H9 (cell line): ENCODE measurements at regions not wholly inside any gene's neighbourhood (a gene's known extent, or its start where the extent isn't known, plus 50 kb on each side); places are given as distances from the start of the nearest gene placed in this dataset.

ENCODE experiments used
- DNase-seq: peaks from one replicate; pipeline ENCODE4 v3.0.0-alpha.2; 2017
- H2AFZ ChIP-seq: one replicate; pipeline ENCODE4 v1.6.1; 2013; ENCODE audit warnings: mild to moderate bottlenecking, low read length, control low read depth, moderate library complexity
- H2AK5ac ChIP-seq: 2 replicates; pipeline ENCODE4 v1.6.1; 2013; ENCODE audit warnings: low read length, control low read depth, mixed read lengths; ENCODE audit not compliant: insufficient read length
- H2BK120ac ChIP-seq: one replicate; pipeline ENCODE4 v1.6.1; 2013; ENCODE audit warnings: low read depth, mild to moderate bottlenecking, low read length, control low read depth, inconsistent platforms; ENCODE audit not compliant: poor library complexity, severe bottlenecking
- H2BK12ac ChIP-seq: 2 replicates; pipeline ENCODE4 v1.6.1; 2013; ENCODE audit warnings: low read length, control low read depth, mixed read lengths, low read depth; ENCODE audit not compliant: insufficient read length
- H2BK15ac ChIP-seq: 2 replicates; pipeline ENCODE4 v1.6.1; 2013; ENCODE audit warnings: low read depth, low read length, control low read depth
- H2BK20ac ChIP-seq: one replicate; pipeline ENCODE4 v1.6.1; 2013; ENCODE audit warnings: low read depth, mild to moderate bottlenecking, low read length, control low read depth, inconsistent platforms; ENCODE audit not compliant: poor library complexity, severe bottlenecking
- H2BK5ac ChIP-seq: 2 replicates; pipeline ENCODE4 v1.6.1; 2013; ENCODE audit warnings: low read length, control low read depth, mixed read lengths; ENCODE audit not compliant: insufficient read length
- H3K14ac ChIP-seq: 2 replicates; pipeline ENCODE4 v1.6.1; 2013; ENCODE audit warnings: low read length, control low read depth; ENCODE audit not compliant: insufficient read depth
- H3K18ac ChIP-seq: 2 replicates; pipeline ENCODE4 v1.6.1; 2013; ENCODE audit warnings: low read depth, mild to moderate bottlenecking, mixed read lengths, low read length, control low read depth; ENCODE audit not compliant: insufficient read length
- H3K23ac ChIP-seq: 2 replicates; pipeline ENCODE4 v1.6.1; 2013; ENCODE audit warnings: low read length, control low read depth, mixed read lengths, low read depth; ENCODE audit not compliant: insufficient read length
- H3K23me2 ChIP-seq: 2 replicates; pipeline ENCODE4 v1.6.1; 2013; ENCODE audit warnings: low read depth, mild to moderate bottlenecking, mixed read lengths, low read length, control low read depth; ENCODE audit not compliant: insufficient read length, poor library complexity, severe bottlenecking
- H3K27ac ChIP-seq: 2 replicates; pipeline ENCODE4 v1.5.1; 2013; ENCODE audit warnings: low read length, control low read depth, mixed read lengths, low read depth; ENCODE audit not compliant: insufficient read length
- H3K27me3 ChIP-seq: 2 replicates; pipeline ENCODE4 v1.6.1; 2013; ENCODE audit warnings: low read length, control low read depth, inconsistent platforms; ENCODE audit not compliant: insufficient read depth
- H3K4ac ChIP-seq: 2 replicates; pipeline ENCODE4 v1.6.1; 2013; ENCODE audit warnings: low read depth, mild to moderate bottlenecking, control low read depth, inconsistent platforms, low read length, moderate library complexity
- H3K4me1 ChIP-seq: 2 replicates; pipeline ENCODE4 v1.6.1; 2013; ENCODE audit warnings: low read length, control low read depth, inconsistent platforms; ENCODE audit not compliant: insufficient read depth
- H3K4me2 ChIP-seq: 2 replicates; pipeline ENCODE4 v1.6.1; 2013; ENCODE audit warnings: low read length, control low read depth, mixed read lengths; ENCODE audit not compliant: insufficient read length, insufficient read depth
- H3K56ac ChIP-seq: 2 replicates; pipeline ENCODE4 v1.6.1; 2013; ENCODE audit warnings: low read depth, mild to moderate bottlenecking, mixed read lengths, low read length, control low read depth; ENCODE audit not compliant: insufficient read length
- H3K79me1 ChIP-seq: 2 replicates; pipeline ENCODE4 v1.6.1; 2013; ENCODE audit warnings: low read depth, mild to moderate bottlenecking, moderate library complexity, low read length, control low read depth, inconsistent platforms; ENCODE audit not compliant: insufficient read depth, poor library complexity, severe bottlenecking
- H3K79me2 ChIP-seq: 2 replicates; pipeline ENCODE4 v1.6.1; 2013; ENCODE audit warnings: low read length, control low read depth, inconsistent platforms; ENCODE audit not compliant: insufficient read depth
- H3K9ac ChIP-seq: 2 replicates; pipeline ENCODE4 v1.6.1; 2013; ENCODE audit warnings: low read length, control low read depth, mixed read lengths; ENCODE audit not compliant: insufficient read length; ENCODE audit errors: extremely low read depth
- H3K9me3 ChIP-seq: one replicate; pipeline ENCODE4 v1.6.1; 2013; ENCODE audit warnings: low read depth, low read length, inconsistent platforms; ENCODE audit not compliant: control insufficient read depth
- H3T11ph ChIP-seq: one replicate; pipeline ENCODE4 v1.6.1; 2013; ENCODE audit warnings: mild to moderate bottlenecking, low read length, control low read depth, inconsistent platforms
- H4K20me1 ChIP-seq: one replicate; pipeline ENCODE4 v1.6.1; 2013; ENCODE audit not compliant: control insufficient read depth, insufficient read length, insufficient read depth
- H4K5ac ChIP-seq: 2 replicates; pipeline ENCODE4 v1.6.1; 2013; ENCODE audit warnings: low read depth, mild to moderate bottlenecking, mixed read lengths, low read length, control low read depth; ENCODE audit not compliant: insufficient read length
- H4K8ac ChIP-seq: replicated peaks from 2 replicates; pipeline ENCODE4 v1.6.1; 2013; ENCODE audit warnings: low read length, control low read depth, mixed read lengths, low read depth; ENCODE audit not compliant: insufficient read length
- H4K91ac ChIP-seq: 2 replicates; pipeline ENCODE4 v1.6.1; 2013; ENCODE audit warnings: low read depth, mild to moderate bottlenecking, moderate library complexity, mixed read lengths, low read length, control low read depth; ENCODE audit not compliant: insufficient read length
- H3K27ac Mint-ChIP-seq, 3 experiments: 2 replicates in 2 of 3; 3 replicates in 1 of 3; pipeline ENCODE4 v1.8.0; 2020 to 2021; ENCODE audit warnings: mixed read lengths in 3 of 3, mild to moderate bottlenecking in 1 of 3, moderate library complexity in 1 of 3
- H3K27me3 Mint-ChIP-seq: 2 replicates; pipeline ENCODE4 v1.8.0; 2021; ENCODE audit warnings: low read depth, mild to moderate bottlenecking, moderate library complexity, mixed read lengths
- H3K36me3 Mint-ChIP-seq, 3 experiments: 2 replicates in 2 of 3; 3 replicates in 1 of 3; pipeline ENCODE4 v1.8.0; 2020 to 2021; ENCODE audit warnings: low read depth in 3 of 3, mixed read lengths in 3 of 3; ENCODE audit not compliant: insufficient read depth in 1 of 3
- H3K4me1 Mint-ChIP-seq, 2 experiments: 2 replicates each; pipeline ENCODE4 v1.8.0; 2020; ENCODE audit warnings: mixed read lengths in 2 of 2
- H3K4me3 Mint-ChIP-seq, 2 experiments: 2 replicates in 1 of 2; 3 replicates in 1 of 2; pipeline ENCODE4 v1.8.0; 2020 to 2021; ENCODE audit warnings: mild to moderate bottlenecking in 2 of 2, mixed read lengths in 2 of 2, moderate library complexity in 1 of 2
- H3K9me3 Mint-ChIP-seq, 2 experiments: 2 replicates in 1 of 2; 3 replicates in 1 of 2; pipeline ENCODE4 v1.8.0; 2020; ENCODE audit warnings: mild to moderate bottlenecking in 2 of 2, mixed read lengths in 2 of 2, moderate library complexity in 1 of 2
- WGBS: extraction: QIAGEN DNeasy Blood & Tissue Kit; methylation state at CpG from one replicate; pipeline ENCODE4 v1.1.7; 2013; ENCODE audit warnings: missing lambda C conversion rate, low lambda C conversion rate, mixed read lengths; ENCODE audit not compliant: insufficient read length; ENCODE audit errors: extremely low coverage; 5-methylcytosine and 5-hydroxymethylcytosine counted together
- TF ChIP-seq, protein P1 (sequence below): fragments of 200-600 bp; sonication (generic); conservative IDR thresholded peaks from 3 replicates; pipeline ENCODE4 v1.8.0; 2021; ENCODE audit warnings: antibody characterized with exemption, mild to moderate bottlenecking

DNA sequence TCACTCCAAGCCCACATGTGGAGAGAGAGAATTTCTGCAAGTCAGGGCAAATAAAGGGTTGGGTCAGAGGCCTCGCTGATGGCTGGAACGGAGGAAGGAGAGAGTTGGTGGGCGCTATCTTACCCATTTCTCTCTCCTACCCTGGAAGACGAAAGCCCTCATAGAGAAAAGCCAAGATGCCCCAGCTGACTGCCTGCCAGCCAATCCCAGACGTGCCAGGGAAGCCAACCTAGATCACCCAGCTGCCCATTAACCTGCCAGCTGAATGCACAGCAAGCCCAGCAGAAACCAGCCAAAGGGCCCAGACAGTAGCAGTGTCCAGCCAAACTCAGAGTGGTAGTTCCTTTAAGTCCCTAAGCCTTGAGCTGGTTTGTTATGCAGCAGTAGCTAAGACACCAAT, 167.0 kb upstream of the ZNF507 start:
- H4K20me1 ChIP-seq, result no peaks in the 10 kb centered on the region

More for the DNA sequence above, 167.0 kb upstream of the ZNF507 start:
- Histone ChIP-seq H4K91ac (no peak overlapping the region), H2BK15ac (no peak overlapping the region), H3K79me1 (no peaks in the 10 kb centered on the region), H2BK120ac (no peak overlapping the region), H2BK5ac (no peak overlapping the region), H4K5ac (no peak overlapping the region), H2BK12ac (no peak overlapping the region), H2AK5ac (no peak overlapping the region), H3K23ac (no peak overlapping the region), H3K79me2 (no peaks in the 10 kb centered on the region), H2BK20ac (no peak overlapping the region), H3K23me2 (no peaks in the 10 kb centered on the region), H3K4ac (no peak overlapping the region), H3K27me3 (no peaks in the 10 kb centered on the region), H3K14ac (no peak overlapping the region), H3K56ac (no peak overlapping the region), H4K8ac (no peak overlapping the region), H3K18ac (no peak overlapping the region), H3K4me2 (no peak overlapping the region), H3K27ac (no peak overlapping the region), H2AFZ (no peak overlapping the region), H3K4me1 (no peaks in the 10 kb centered on the region), H3K9ac (no peak overlapping the region), H3K9me3 (no peaks in the 10 kb centered on the region), H3T11ph (no peak overlapping the region)
- Mint-ChIP-seq H3K4me3 (no peak overlapping the region), H3K27ac (0 out of 7 replicates have a peak overlapping the region, but pooled peaks of 1 of the 3 experiments have one; percentile 21), H3K36me3 (no peaks in the 10 kb centered on the region), H3K9me3 (no peaks in the 10 kb centered on the region), H3K4me1 (peaks cover 5 to 8% of the 10 kb centered on the region in 2 experiments), H3K27me3 (no peaks in the 10 kb centered on the region; the same call in 1 of the 2 replicates)
- TF ChIP-seq, protein P1, sequence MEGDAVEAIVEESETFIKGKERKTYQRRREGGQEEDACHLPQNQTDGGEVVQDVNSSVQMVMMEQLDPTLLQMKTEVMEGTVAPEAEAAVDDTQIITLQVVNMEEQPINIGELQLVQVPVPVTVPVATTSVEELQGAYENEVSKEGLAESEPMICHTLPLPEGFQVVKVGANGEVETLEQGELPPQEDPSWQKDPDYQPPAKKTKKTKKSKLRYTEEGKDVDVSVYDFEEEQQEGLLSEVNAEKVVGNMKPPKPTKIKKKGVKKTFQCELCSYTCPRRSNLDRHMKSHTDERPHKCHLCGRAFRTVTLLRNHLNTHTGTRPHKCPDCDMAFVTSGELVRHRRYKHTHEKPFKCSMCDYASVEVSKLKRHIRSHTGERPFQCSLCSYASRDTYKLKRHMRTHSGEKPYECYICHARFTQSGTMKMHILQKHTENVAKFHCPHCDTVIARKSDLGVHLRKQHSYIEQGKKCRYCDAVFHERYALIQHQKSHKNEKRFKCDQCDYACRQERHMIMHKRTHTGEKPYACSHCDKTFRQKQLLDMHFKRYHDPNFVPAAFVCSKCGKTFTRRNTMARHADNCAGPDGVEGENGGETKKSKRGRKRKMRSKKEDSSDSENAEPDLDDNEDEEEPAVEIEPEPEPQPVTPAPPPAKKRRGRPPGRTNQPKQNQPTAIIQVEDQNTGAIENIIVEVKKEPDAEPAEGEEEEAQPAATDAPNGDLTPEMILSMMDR, result no peak
- no peak for DNase-seq
- no CpG with 5 or more reads among the region's 5 CpGs for WGBS
